Activated T-helper 2 cell treated with anti-CD3 and anti-CD28 coated beads, Interferon-gamma antibody, Interleukin-2, Interleukin-4, amounts not matched to agents 10 μg/mL and 5 μg/mL and 100 μg/mL, durations not matched to agents 14 hours and 24 hours and 36 hours (primary cell): ENCODE measurements at regions not wholly inside any gene's neighbourhood (a gene's known extent, or its start where the extent isn't known, plus 50 kb on each side); places are given as distances from the start of the nearest gene placed in this dataset.
"Not testable (repeated sequence)": the region's sequence is repeated elsewhere in the genome, so short reads cannot be mapped to it uniquely, and the experiment has no call there.

Experiments used
- DNase-seq: peaks from one replicate; pipeline ENCODE4 v3.0.0; 2021; ENCODE audit warnings: low spot score
- H3K27ac Mint-ChIP-seq: one replicate; pipeline ENCODE4 v1.8.0; 2021; ENCODE audit warnings: mixed read lengths
- H3K27me3 Mint-ChIP-seq: one replicate; pipeline ENCODE4 v1.8.0; 2021; ENCODE audit warnings: low read depth, mixed read lengths
- H3K36me3 Mint-ChIP-seq: one replicate; pipeline ENCODE4 v1.8.0; 2021; ENCODE audit warnings: low read depth, mixed read lengths
- H3K4me1 Mint-ChIP-seq: one replicate; pipeline ENCODE4 v1.8.0; 2021; ENCODE audit warnings: low read depth, mixed read lengths
- H3K4me3 Mint-ChIP-seq: one replicate; pipeline ENCODE4 v1.8.0; 2021; ENCODE audit warnings: low read depth, mild to moderate bottlenecking, moderate library complexity, mixed read lengths
- H3K9me3 Mint-ChIP-seq: one replicate; pipeline ENCODE4 v1.8.0; 2021; ENCODE audit warnings: mixed read lengths
- intact Hi-C: fragments of 100-400 bp; cut with micrococcal nuclease; formaldehyde crosslinking; loops from one replicate; pipeline ENCODE4 v1.15.1; 2023

DNA sequence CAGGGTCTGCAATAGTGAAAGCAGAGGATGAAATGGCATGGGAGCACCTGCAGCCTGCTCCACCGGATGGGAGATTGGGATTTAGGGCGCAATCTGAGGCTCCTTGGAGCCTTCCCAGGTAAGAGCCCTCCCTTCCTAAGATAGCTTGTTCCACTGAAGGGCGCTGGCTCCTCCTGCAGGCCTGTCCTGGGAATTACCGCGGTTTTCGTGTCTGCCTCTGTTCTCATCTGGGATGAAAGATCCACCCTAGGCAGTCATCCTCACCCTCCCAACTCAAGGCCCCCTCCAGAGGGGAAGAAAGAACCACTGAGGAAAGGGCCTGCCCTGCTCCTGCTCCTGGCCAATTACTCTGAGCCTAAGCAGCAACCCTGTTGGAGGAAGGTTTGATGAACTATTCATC, 547.5 kb downstream of the SMARCA1 start:
- Mint-ChIP-seq H3K4me1 (no peaks in the 10 kb centered on the region), H3K27me3 (no peaks in the 10 kb centered on the region), H3K27ac (no peak overlapping the region), H3K4me3 (no peak overlapping the region), H3K9me3 (no peaks in the 10 kb centered on the region), H3K36me3 (no peaks in the 10 kb centered on the region)
- intact Hi-C loops, result no loop called here
- DNase-seq, result no peak

DNA sequence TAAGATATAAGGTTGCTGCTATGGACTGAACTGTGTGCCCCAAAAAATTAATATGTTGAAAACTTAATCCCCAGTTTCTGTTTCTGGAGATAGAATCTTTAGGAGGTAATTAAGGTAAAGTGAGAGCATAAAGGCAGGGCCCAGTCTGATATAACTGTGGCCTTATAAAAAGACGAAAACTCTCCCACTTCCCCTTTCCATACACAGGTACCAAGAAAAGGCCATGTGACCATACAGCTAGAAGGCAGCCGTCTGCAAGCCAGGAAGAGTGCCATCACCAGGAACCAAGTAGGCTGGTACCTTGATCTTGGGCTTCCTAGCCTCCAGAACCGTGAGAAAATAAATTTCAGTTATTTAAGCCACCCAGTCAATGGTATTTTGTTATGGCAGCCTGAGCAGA, 550.3 kb downstream of the SMARCA1 start:
- no peak overlapping the region for H3K27ac Mint-ChIP-seq
- no peaks in the 10 kb centered on the region for H3K4me1 Mint-ChIP-seq
- no peaks in the 10 kb centered on the region for H3K9me3 Mint-ChIP-seq
- H3K27me3 Mint-ChIP-seq, result no peaks in the 10 kb centered on the region
- DNase-seq, result no peak
- intact Hi-C loops, result no loop called here
- no peak overlapping the region for H3K4me3 Mint-ChIP-seq
- no peaks in the 10 kb centered on the region for H3K36me3 Mint-ChIP-seq

DNA sequence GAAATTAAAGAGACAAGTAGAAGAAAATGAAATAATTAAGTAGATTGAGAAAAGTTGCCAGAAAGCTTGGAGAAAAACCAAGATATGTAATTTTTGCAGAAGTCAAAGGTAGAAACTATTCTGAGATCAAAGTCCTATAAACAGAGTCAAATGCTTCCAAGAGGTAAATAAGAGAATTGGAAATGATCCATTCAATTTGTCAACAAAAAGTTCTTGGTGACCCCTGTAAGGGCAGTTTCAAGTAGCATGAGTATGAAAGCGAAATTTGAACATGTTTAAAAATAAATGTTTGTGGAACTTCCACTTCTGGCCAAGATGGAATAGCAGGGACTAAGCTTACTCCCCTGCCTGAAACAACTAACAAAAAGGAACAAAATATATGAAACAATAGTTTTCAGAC, 562.0 kb downstream of the SMARCA1 start:
- H3K27ac Mint-ChIP-seq, result no peak overlapping the region
- H3K27me3 Mint-ChIP-seq, result no peaks in the 10 kb centered on the region
- no peaks in the 10 kb centered on the region for H3K36me3 Mint-ChIP-seq
- no peak for DNase-seq
- no peaks in the 10 kb centered on the region for H3K4me1 Mint-ChIP-seq
- intact Hi-C loops, result no loop called here
- no peak overlapping the region for H3K4me3 Mint-ChIP-seq
- peaks cover 3% of the 10 kb centered on the region for H3K9me3 Mint-ChIP-seq

DNA sequence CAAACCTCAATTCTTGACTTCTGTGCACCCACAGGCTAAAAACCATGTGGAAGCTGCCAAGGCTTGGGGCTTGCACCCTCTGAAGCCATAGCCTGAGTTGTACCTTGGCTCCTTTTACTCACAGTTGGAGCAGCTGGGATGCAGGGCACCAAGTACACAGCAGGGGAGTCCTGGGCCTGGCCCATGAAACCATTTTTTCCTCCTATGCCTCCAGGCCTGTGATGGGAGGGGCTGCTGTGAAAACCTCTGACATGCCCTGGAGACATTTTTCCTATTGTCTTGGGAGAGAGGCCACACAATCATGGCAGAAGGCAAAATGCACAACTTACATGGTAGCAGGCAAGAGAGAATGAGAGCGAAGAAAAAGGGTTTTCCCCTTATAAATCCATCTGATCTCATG, 568.6 kb downstream of the SMARCA1 start:
- intact Hi-C loops, H3K27me3 Mint-ChIP-seq, H3K4me3 Mint-ChIP-seq, H3K36me3 Mint-ChIP-seq, H3K4me1 Mint-ChIP-seq, DNase-seq, H3K27ac Mint-ChIP-seq: not testable (repeated sequence)
- H3K9me3 Mint-ChIP-seq, result peaks cover 20% of the 10 kb centered on the region

DNA sequence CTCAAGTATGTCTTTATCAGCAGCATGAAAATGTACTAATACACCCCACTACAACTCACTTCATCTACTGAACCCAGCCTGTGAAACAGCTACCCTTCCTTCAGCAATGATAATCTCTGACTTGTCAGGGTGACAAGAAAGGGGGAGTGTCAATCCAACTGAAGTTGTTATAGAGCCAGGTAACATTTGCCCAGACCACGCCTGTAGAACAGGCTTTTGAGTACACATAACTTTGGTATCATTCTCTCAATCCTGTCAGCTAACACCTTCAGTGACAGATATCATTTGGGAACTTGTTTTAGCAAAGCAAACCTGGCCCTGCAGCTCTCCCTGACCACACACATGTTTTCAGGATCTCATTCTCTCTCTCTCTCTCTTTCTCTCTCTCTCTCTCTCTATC, 592.2 kb downstream of the SMARCA1 start:
- Mint-ChIP-seq H3K27ac (no peak overlapping the region), H3K9me3 (no peaks in the 10 kb centered on the region), H3K4me1 (no peaks in the 10 kb centered on the region), H3K36me3 (no peaks in the 10 kb centered on the region), H3K27me3 (no peaks in the 10 kb centered on the region), H3K4me3 (no peak overlapping the region)
- intact Hi-C loops, result no loop called here
- DNase-seq, result no peak

DNA sequence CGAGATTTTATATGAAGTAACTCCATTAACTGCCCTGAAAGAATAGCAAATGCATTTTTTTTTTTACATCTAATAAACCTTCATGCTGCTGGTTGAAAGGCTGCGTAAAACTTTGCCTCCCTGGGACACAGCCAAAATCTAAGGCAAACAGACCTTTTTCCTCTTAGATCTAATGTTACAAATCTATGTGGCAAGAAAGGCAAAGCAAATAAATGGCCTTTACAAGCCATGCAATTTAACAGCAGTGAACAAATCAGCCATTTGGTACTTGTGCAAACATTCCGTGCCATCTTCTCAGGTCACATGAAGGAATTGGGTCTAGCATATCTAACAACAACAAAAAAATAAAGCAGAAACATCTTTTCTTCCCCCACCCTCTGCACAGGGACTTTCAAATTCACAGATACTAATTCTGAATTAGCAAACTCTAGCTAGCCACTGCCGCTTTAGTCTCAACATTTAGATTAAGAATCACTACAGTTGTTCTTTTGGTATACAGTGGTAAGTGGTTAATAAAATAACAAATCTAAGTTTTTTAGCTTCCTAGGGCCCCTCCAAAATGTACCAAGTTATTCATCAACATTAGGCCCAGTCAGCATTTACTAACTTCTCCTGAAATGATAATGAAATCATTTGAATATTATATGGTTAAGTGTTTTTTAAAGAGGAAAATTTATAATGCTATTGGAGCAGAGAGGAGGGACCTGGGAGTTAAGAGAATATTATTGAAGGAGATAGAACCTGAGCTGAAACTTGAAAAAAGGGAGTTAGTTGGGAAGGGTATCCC, 593.8 kb downstream of the SMARCA1 start:
- Mint-ChIP-seq H3K4me3 (no peak overlapping the region), H3K27me3 (no peaks in the 10 kb centered on the region), H3K4me1 (no peaks in the 10 kb centered on the region), H3K27ac (no peak overlapping the region), H3K36me3 (no peaks in the 10 kb centered on the region), H3K9me3 (no peaks in the 10 kb centered on the region)
- intact Hi-C loops, result no loop called here
- no peak for DNase-seq

DNA sequence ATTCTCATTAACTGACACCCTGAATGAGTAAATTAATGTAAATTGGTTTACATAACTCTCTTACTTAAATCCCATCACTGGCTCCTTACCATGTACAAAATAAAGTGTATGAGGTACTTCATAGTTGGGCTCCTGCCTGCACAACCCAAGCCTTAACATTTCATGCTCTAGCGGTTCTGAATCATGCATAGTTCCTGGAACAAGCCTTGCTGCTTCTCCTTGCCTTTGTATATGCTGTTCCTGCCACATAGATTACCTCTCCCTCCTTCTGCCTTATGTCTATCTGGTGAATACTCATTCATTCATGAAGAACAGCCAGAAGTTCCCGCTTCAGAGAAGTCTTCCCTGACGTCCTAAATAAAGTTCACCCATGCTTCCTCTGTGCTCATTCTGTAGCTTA, 594.7 kb downstream of the SMARCA1 start:
- no peaks in the 10 kb centered on the region for H3K4me1 Mint-ChIP-seq

DNA sequence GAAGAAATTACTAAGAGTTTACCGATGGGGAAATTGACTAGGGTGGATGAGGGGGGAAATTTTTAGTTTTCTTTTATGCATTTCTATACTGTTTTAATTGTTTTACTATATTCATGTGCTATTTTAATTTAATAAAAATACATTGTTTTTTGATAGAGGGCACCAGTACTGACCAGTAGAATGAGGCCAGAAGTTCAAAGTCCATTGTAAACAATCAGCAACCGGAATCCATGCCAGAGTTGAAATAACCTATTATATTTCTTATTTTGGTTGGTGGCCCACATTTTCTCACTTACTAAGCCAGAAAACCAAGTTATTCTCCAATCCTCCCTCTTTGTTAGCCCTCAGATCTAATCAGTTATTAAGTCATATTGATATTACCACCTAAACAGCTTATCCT, 595.9 kb downstream of the SMARCA1 start:
- H3K4me3 Mint-ChIP-seq, result no peak overlapping the region
- no peaks in the 10 kb centered on the region for H3K9me3 Mint-ChIP-seq
- no peaks in the 10 kb centered on the region for H3K36me3 Mint-ChIP-seq
- no peaks in the 10 kb centered on the region for H3K27me3 Mint-ChIP-seq
- intact Hi-C loops, result no loop called here
- H3K4me1 Mint-ChIP-seq, result no peaks in the 10 kb centered on the region
- no peak for DNase-seq
- H3K27ac Mint-ChIP-seq, result no peak overlapping the region

More for the DNA sequence above, 594.7 kb downstream of the SMARCA1 start:
- H3K36me3 Mint-ChIP-seq, result no peaks in the 10 kb centered on the region
- no peaks in the 10 kb centered on the region for H3K27me3 Mint-ChIP-seq
- no peaks in the 10 kb centered on the region for H3K9me3 Mint-ChIP-seq
- H3K4me3 Mint-ChIP-seq, result no peak overlapping the region
- DNase-seq, result no peak
- no peak overlapping the region for H3K27ac Mint-ChIP-seq
- intact Hi-C loops, result no loop called here

DNA sequence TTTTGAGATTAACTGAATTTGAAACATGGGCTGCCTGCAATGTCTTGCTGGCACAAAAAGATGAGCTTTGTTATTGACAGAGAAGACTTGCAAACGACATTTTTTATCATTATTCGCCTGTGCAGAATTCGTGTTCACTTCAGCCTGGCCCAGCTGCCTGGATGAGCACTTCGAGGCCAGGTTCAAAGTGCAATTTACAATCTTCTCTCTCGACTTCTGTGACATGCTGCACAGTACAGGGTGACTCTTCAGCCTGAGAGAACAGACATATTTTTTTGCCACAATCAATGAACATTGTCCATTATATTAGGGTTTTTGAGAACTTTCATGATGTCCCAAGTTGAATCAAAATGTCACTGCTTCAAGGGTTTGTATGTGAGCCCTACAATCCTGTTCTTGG, 616.5 kb downstream of the SMARCA1 start:
- Mint-ChIP-seq H3K27ac (no peak overlapping the region), H3K27me3 (no peaks in the 10 kb centered on the region), H3K9me3 (no peaks in the 10 kb centered on the region), H3K4me3 (no peak overlapping the region), H3K4me1 (no peaks in the 10 kb centered on the region), H3K36me3 (no peaks in the 10 kb centered on the region)
- DNase-seq, result no peak
- intact Hi-C loops, result no loop called here

DNA sequence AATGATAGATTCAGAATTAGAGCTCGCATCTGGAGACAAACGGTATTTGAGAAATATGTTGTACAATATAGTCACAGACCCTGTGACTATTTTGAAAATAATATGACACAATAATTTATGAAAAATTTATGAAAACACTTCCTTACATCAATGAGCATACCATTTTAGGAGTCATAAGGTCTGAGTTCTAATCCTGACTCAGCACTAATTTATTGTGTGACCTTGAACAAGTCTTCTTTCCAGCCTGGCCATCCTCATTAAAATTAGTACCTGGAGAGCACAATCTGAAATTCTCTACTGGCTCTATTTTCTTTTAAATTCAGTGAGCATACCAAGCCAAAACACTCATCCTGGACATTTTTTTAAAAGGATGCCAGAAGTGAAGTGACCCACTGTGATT, 622.3 kb downstream of the SMARCA1 start:
- Mint-ChIP-seq H3K36me3 (no peaks in the 10 kb centered on the region), H3K4me3 (no peak overlapping the region), H3K4me1 (no peaks in the 10 kb centered on the region), H3K9me3 (no peaks in the 10 kb centered on the region), H3K27me3 (no peaks in the 10 kb centered on the region), H3K27ac (no peak overlapping the region)
- intact Hi-C loops, result no loop called here
- DNase-seq, result no peak

DNA sequence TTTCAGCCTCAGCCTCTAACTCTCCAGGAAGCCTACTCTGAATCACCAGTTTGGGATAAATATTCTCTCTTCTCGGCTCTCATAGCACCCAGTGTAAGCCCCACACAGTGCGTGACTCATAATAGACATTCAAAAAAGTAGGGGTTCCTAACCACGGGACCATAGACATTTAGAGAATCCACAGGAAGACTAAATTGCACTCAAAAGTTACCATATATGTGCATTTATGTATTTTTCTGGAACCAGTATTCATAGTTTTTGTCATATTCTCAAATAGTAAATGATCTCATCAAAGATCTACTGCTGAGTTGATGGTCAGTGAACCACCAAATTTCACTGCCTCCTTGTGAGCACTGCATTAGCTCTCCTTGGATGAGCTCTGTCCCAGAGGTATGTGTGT, 625.7 kb downstream of the SMARCA1 start:
- Mint-ChIP-seq H3K4me3 (no peak overlapping the region), H3K9me3 (no peaks in the 10 kb centered on the region), H3K27ac (no peak overlapping the region), H3K27me3 (no peaks in the 10 kb centered on the region), H3K36me3 (no peaks in the 10 kb centered on the region), H3K4me1 (no peaks in the 10 kb centered on the region)
- DNase-seq, result no peak
- intact Hi-C loops, result no loop called here

DNA sequence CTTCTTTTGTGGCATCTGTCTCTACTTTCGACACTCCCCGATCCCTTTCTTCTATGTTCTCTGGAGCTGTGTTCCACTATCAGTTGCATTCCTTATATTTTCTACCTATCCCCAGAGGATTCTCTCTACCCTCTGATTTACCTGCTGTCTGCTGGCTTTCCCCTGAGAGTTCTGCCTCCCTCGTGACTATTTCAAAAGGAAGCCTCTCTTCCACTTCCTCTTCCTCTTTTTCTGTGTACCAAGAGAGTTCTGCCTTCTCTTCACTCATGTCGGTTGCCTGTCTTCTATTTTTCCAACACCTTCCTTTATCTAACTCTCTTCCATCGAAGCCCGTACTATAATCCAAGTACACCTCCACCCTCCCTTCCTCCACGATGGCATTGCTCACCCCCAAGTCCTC, 631.7 kb downstream of the SMARCA1 start:
- H3K27ac Mint-ChIP-seq, result no peak overlapping the region
- no peaks in the 10 kb centered on the region for H3K36me3 Mint-ChIP-seq
- intact Hi-C loops, result no loop called here
- no peaks in the 10 kb centered on the region for H3K27me3 Mint-ChIP-seq
- H3K4me1 Mint-ChIP-seq, result no peaks in the 10 kb centered on the region
- no peak overlapping the region for H3K4me3 Mint-ChIP-seq
- no peak for DNase-seq
- H3K9me3 Mint-ChIP-seq, result no peaks in the 10 kb centered on the region

DNA sequence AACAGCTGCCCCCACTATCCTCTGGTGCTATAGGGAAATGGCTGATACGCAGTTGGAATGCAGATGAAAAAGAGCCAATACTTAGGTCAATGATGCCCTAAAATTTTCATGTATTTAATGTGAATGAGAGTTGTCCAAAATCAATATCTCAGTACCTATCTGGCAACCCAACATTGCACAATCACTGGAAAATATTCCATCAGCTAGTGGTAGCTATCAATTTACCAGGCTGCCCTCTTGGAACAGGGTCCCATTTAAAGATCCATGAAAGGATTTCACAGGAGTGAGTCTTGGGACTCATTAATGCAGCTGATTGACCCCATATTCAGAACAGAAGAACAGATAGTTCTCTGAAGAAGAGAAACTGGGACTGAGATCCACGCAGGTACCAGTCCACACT, 638.9 kb downstream of the SMARCA1 start:
- Mint-ChIP-seq H3K27me3 (no peaks in the 10 kb centered on the region), H3K4me1 (no peaks in the 10 kb centered on the region), H3K4me3 (no peak overlapping the region), H3K36me3 (no peaks in the 10 kb centered on the region), H3K27ac (no peak overlapping the region), H3K9me3 (no peaks in the 10 kb centered on the region)
- no peak for DNase-seq
- intact Hi-C loops, result no loop called here

DNA sequence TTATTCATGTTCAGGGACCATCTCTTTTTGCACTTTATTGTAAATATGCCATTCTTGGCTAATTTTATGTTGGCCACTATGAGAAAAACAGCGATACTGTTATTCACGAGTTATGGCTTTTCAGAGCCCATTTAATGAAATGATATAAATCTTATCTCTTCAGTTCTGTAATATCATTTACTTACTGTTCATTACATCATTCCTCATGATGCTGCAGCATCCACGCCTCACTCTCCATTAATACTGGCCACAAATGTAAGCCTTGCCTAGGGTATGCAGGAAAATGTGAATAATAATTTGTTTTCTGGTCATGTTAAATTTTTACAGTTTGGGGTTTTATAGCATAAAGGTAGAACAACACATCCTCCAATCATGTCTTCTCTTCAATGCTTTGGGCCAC, 639.6 kb downstream of the SMARCA1 start:
- Mint-ChIP-seq H3K27ac (no peak overlapping the region), H3K4me3 (no peak overlapping the region), H3K36me3 (no peaks in the 10 kb centered on the region), H3K27me3 (no peaks in the 10 kb centered on the region), H3K4me1 (no peaks in the 10 kb centered on the region), H3K9me3 (no peaks in the 10 kb centered on the region)
- DNase-seq, result no peak
- intact Hi-C loops, result no loop called here
